Neuronal stem cell (in vitro differentiated cells): ENCODE measurements at regions not wholly inside any gene's neighbourhood (a gene's known extent, or its start where the extent isn't known, plus 50 kb on each side); places are given as distances from the start of the nearest gene placed in this dataset.

Experiments used
- DNase-seq: peaks from one replicate; pipeline ENCODE4 v3.0.0-alpha.2; 2013; ENCODE audit warnings: low spot score
- H2AFZ ChIP-seq: one replicate; pipeline ENCODE4 v1.6.1; 2013; ENCODE audit warnings: mild to moderate bottlenecking, low read length, inconsistent platforms
- H2AK5ac ChIP-seq: 2 replicates; pipeline ENCODE4 v1.6.1; 2013; ENCODE audit warnings: low read depth, mild to moderate bottlenecking, inconsistent platforms, low read length, moderate library complexity, mixed read lengths
- H2BK120ac ChIP-seq: 2 replicates; pipeline ENCODE4 v1.6.1; 2013; ENCODE audit warnings: low read depth, mild to moderate bottlenecking, inconsistent platforms, low read length, moderate library complexity, mixed read lengths
- H2BK12ac ChIP-seq: one replicate; pipeline ENCODE4 v1.6.1; 2013; ENCODE audit warnings: low read length, inconsistent platforms
- H2BK15ac ChIP-seq: 2 replicates; pipeline ENCODE4 v1.6.1; 2013; ENCODE audit warnings: mild to moderate bottlenecking, low read length, inconsistent platforms, mixed read lengths
- H2BK5ac ChIP-seq: one replicate; pipeline ENCODE4 v1.6.1; 2013; ENCODE audit warnings: inconsistent platforms, mild to moderate bottlenecking, low read length, moderate library complexity
- H3K14ac ChIP-seq: one replicate; pipeline ENCODE4 v1.6.1; 2013; ENCODE audit warnings: low read length, inconsistent platforms
- H3K18ac ChIP-seq: 2 replicates; pipeline ENCODE4 v1.6.1; 2013; ENCODE audit warnings: low read length, inconsistent platforms
- H3K23ac ChIP-seq: 2 replicates; pipeline ENCODE4 v1.6.1; 2013; ENCODE audit warnings: low read depth, mild to moderate bottlenecking, mixed read lengths, low read length, inconsistent platforms; ENCODE audit not compliant: poor library complexity
- H3K27ac ChIP-seq: replicated peaks from 3 replicates; pipeline ENCODE4 v1.5.1; 2013; ENCODE audit warnings: low read length, inconsistent platforms
- H3K27me3 ChIP-seq, 3 experiments: 2 replicates each; pipeline ENCODE4 v1.6.1; 2013; ENCODE audit warnings: low read length in 3 of 3, mild to moderate bottlenecking in 2 of 3, inconsistent platforms in 1 of 3, low read depth in 1 of 3, mixed read lengths in 1 of 3, moderate library complexity in 1 of 3; ENCODE audit not compliant: control insufficient read depth in 3 of 3, insufficient read depth in 3 of 3
- H3K36me3 ChIP-seq, 2 donors: replicated peaks in 1 of 2; 2 replicates each; pipeline ENCODE4 v1.6.1; 2013; ENCODE audit warnings: low read length in 2 of 2; ENCODE audit not compliant: control insufficient read depth in 2 of 2, insufficient read depth in 2 of 2
- H3K4ac ChIP-seq: 2 replicates; pipeline ENCODE4 v1.6.1; 2013; ENCODE audit warnings: inconsistent platforms, mild to moderate bottlenecking, low read length, moderate library complexity
- H3K4me1 ChIP-seq, 2 donors: 1 replicate in 1 of 2; 2 replicates in 1 of 2; pipeline ENCODE4 v1.6.1; 2013; ENCODE audit warnings: low read length in 2 of 2, low read depth in 1 of 2; ENCODE audit not compliant: control insufficient read depth in 2 of 2, insufficient read depth in 1 of 2
- H3K4me2 ChIP-seq: one replicate; pipeline ENCODE4 v1.6.1; 2013; ENCODE audit warnings: mild to moderate bottlenecking, low read length, inconsistent platforms; ENCODE audit not compliant: insufficient read depth, poor library complexity, severe bottlenecking
- H3K4me3 ChIP-seq, 2 donors: 2 replicates each; pipeline ENCODE4 v1.5.1; 2013; ENCODE audit warnings: low read length in 2 of 2, mild to moderate bottlenecking in 2 of 2, inconsistent platforms in 1 of 2, moderate library complexity in 1 of 2
- H3K79me1 ChIP-seq: one replicate; pipeline ENCODE4 v1.6.1; 2013; ENCODE audit warnings: low read depth, mild to moderate bottlenecking, inconsistent platforms, low read length, moderate library complexity
- H3K9ac ChIP-seq: one replicate; pipeline ENCODE4 v1.6.1; 2013; ENCODE audit warnings: mild to moderate bottlenecking, low read depth, low read length, inconsistent platforms; ENCODE audit not compliant: poor library complexity
- H3K9me3 ChIP-seq, 2 donors: replicated peaks in 1 of 2; 2 replicates each; pipeline versions ENCODE3 to v1.6.1; 2013; ENCODE audit warnings: low read length in 2 of 2, mild to moderate bottlenecking in 2 of 2, inconsistent platforms in 1 of 2, low read depth in 1 of 2, mixed read lengths in 1 of 2, moderate library complexity in 1 of 2; ENCODE audit not compliant: control insufficient read depth in 2 of 2, insufficient read depth in 1 of 2
- H4K8ac ChIP-seq: one replicate; pipeline ENCODE4 v1.6.1; 2013; ENCODE audit warnings: low read depth, mild to moderate bottlenecking, inconsistent platforms, low read length, moderate library complexity
- H4K91ac ChIP-seq: one replicate; pipeline ENCODE4 v1.6.1; 2013; ENCODE audit warnings: low read length, low read depth, mild to moderate bottlenecking, inconsistent platforms; ENCODE audit not compliant: poor library complexity
- WGBS, 2 donors: extraction: QIAGEN DNeasy Blood & Tissue Kit; methylation state at CpG; one replicate each; pipeline ENCODE4 v1.1.7; 2013; ENCODE audit warnings: missing lambda C conversion rate in 2 of 2, mixed read lengths in 1 of 2; ENCODE audit not compliant: insufficient read length in 2 of 2, insufficient replicate concordance in 1 of 2; ENCODE audit errors: extremely low coverage in 2 of 2; 5-methylcytosine and 5-hydroxymethylcytosine counted together

DNA sequence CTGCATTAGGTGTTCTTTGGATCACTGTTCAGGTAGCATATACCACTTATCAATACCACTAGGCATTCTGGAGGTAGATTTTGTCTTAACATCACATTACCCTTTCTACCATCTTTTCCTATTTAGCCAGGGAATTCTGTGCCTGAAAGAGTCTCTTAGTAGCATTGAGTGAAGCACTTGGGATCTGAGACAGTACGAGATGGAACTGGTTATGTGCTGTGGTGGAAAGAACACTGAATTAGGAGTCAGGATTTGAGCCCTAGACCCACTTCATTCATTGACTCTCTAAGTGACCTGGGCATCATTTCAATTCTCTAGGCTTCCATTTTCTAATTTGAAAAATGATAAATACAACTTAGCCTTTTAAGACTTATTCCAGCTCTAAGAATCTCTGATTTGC lies 291.1 kb downstream of the DMAC1 start:
- Histone ChIP-seq H2BK15ac (no peak overlapping the region), H3K14ac (no peak overlapping the region), H3K4me3 (no peak overlapping the region), H3K9me3 (no peaks in the 10 kb centered on the region), H2BK12ac (no peak overlapping the region), H3K9ac (no peak overlapping the region), H3K4me1 (no peaks in the 10 kb centered on the region), H4K91ac (no peak overlapping the region), H3K27me3 (no peaks in the 10 kb centered on the region), H2BK120ac (no peak overlapping the region), H3K79me1 (no peaks in the 10 kb centered on the region), H3K23ac (no peak overlapping the region), H2AFZ (no peak overlapping the region), H2BK5ac (no peak overlapping the region), H3K27ac (no peak overlapping the region), H4K8ac (no peak overlapping the region), H3K4me2 (no peak overlapping the region), H3K4ac (no peak overlapping the region), H3K18ac (no peak overlapping the region), H3K36me3 (no peaks in the 10 kb centered on the region), H2AK5ac (no peak overlapping the region)
- DNase-seq: no peak
- WGBS, 2 donors: no CpG with 5 or more reads among the region's 1 CpG

DNA sequence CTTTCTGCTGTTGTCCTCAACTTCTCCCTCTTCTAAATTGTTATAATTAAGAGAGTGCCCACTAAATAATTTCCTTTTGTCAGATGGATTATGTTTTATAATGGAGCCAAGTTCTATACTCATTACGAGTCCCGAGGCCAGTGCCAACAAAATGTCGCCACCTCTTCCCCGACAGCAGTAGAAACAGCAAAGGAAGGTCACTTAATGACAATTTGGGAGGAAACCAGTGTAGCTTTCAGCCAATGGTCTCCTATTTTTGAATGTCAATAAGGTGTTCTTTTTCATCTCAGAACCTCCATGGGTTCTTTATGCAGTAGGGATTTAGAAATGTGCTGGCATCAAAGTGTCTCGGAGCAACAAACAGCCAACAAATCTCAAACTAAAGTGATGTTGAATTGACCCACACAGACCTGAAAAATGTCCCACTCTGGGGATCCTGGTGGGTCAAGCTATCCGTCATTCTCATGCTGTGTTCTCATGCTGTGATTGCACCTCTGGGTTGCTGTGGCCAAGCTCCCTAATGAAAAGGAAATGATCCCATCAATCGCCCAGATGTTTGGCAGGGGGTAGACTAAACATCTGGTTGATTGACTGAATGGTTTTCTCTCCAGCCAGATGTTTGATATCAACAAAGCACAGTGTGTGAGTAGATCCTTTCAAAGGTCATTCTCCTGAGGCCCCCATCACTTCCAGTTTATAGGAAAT lies 291.9 kb downstream of the DMAC1 start:
- Histone ChIP-seq H3K14ac (no peak overlapping the region), H3K36me3 (no peaks in the 10 kb centered on the region), H2BK5ac (no peak overlapping the region), H4K8ac (no peak overlapping the region), H3K18ac (no peak overlapping the region), H2AK5ac (no peak overlapping the region), H2AFZ (no peak overlapping the region), H2BK15ac (no peak overlapping the region), H3K9me3 (no peaks in the 10 kb centered on the region), H3K27me3 (no peaks in the 10 kb centered on the region), H3K4me3 (no peak overlapping the region), H3K27ac (no peak overlapping the region), H3K4me1 (no peaks in the 10 kb centered on the region), H3K79me1 (no peaks in the 10 kb centered on the region), H4K91ac (no peak overlapping the region), H3K4ac (no peak overlapping the region), H2BK120ac (no peak overlapping the region), H3K23ac (no peak overlapping the region), H3K9ac (no peak overlapping the region), H3K4me2 (no peak overlapping the region), H2BK12ac (no peak overlapping the region)
- no peak for DNase-seq
- WGBS, 2 donors: no CpG with 5 or more reads among the region's 7 CpGs

DNA sequence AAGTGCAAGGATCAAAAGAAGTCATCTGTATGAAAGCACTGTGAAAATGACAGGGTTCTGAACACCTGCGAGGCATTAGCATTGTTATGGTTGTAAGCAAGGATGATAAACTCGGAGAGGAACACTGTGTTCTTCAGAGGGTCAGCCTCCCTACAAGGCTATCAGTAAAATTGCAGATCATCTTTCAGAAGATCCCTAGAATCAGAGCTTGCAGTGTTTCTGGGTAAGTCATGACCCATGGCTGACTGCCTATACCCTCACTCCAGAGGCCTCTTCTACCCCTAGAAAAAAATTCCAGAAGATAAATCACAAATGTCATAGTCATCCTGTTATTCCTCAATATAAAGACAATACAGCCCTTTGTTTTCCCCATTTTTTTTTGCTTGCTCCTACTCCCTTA lies 292.6 kb downstream of the DMAC1 start:
- H3K27ac ChIP-seq: no peak overlapping the region
- H3K4me3 ChIP-seq: no peak overlapping the region
- H3K4ac ChIP-seq: no peak overlapping the region
- H3K79me1 ChIP-seq: no peaks in the 10 kb centered on the region
- H4K8ac ChIP-seq: no peak overlapping the region
- H3K23ac ChIP-seq: no peak overlapping the region
- H3K4me2 ChIP-seq: no peak overlapping the region
- H3K27me3 ChIP-seq: no peaks in the 10 kb centered on the region
- no peaks in the 10 kb centered on the region for H3K9me3 ChIP-seq
- no peak overlapping the region for H2AK5ac ChIP-seq
- H4K91ac ChIP-seq: no peak overlapping the region
- H3K18ac ChIP-seq: no peak overlapping the region
- DNase-seq: no peak
- H3K36me3 ChIP-seq: no peaks in the 10 kb centered on the region
- no peak overlapping the region for H2BK12ac ChIP-seq
- WGBS, 2 donors: no CpG with 5 or more reads among the region's 2 CpGs
- H3K9ac ChIP-seq: no peak overlapping the region
- H2BK15ac ChIP-seq: no peak overlapping the region
- H2BK5ac ChIP-seq: no peak overlapping the region
- H3K14ac ChIP-seq: no peak overlapping the region
- H2BK120ac ChIP-seq: no peak overlapping the region
- H2AFZ ChIP-seq: no peak overlapping the region
- no peaks in the 10 kb centered on the region for H3K4me1 ChIP-seq

DNA sequence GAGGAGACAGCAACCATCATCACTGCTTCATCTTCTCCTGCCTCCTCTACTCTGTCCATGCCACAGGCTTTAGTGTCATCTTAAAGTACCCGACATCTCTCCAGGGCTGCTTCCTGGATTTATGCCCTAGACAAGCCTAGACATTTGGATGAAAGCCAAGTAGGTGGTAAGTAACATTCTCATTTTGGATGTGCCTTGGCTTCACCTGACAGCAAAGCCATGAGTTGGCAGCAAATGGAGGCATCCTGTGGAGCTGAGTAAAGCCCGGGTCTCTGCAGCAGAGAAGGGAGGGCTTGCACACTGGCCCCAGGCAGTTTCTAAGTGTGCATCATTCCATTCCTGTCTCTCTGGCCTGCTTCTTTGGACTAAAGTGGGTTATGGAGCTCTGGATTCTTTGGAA lies 299.1 kb downstream of the DMAC1 start:
- Histone ChIP-seq H3K79me1 (no peaks in the 10 kb centered on the region), H3K9me3 (no peaks in the 10 kb centered on the region), H3K14ac (no peak overlapping the region), H3K18ac (no peak overlapping the region), H3K4me3 (no peak overlapping the region), H3K36me3 (no peaks in the 10 kb centered on the region), H3K9ac (no peak overlapping the region), H4K8ac (no peak overlapping the region), H3K4me1 (no peaks in the 10 kb centered on the region), H2BK5ac (no peak overlapping the region), H3K23ac (no peak overlapping the region), H2BK15ac (no peak overlapping the region), H2AK5ac (no peak overlapping the region), H3K4me2 (no peak overlapping the region), H3K27ac (no peak overlapping the region), H2BK120ac (no peak overlapping the region), H2BK12ac (no peak overlapping the region), H2AFZ (no peak overlapping the region), H3K27me3 (no peaks in the 10 kb centered on the region), H4K91ac (no peak overlapping the region), H3K4ac (no peak overlapping the region)
- no peak for DNase-seq
- no CpG with 5 or more reads among the region's 2 CpGs for WGBS, 2 donors
